ENCODE measurements at regions not wholly inside any gene's neighbourhood (a gene's known extent, or its start where the extent isn't known, plus 50 kb on each side); places are given as distances from the start of the nearest gene placed in this dataset.

DNA sequence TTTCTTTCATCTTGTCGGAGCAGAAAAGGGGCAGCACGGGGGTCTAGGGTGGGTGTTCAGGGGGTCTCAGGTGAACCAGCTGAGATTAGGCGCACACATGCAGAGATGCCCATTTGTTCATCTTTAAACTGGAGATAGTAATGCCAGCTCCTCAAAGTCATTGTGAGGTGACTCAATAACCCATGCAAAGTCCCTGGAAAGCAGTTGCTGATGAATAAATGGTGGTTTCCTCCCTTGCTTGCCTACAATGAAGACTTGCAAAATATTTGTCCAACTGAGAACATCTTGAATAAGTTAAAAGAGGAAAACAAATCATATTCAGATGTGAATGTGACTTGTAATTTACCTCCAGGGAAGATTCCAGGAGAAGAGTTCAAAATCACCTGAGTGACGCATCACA lies 206.9 kb downstream of the LY86 start:
- DNase-seq (ENCODE audit: extremely low read depth in 1 of 4, low spot score in 3 of 4), result no peak
- POLR2A ChIA-PET, result interaction anchor here (0.6 to 1.1 kb wide), 2 partner anchors 12 to 46 kb away, joined by 3 read pairs; no protein-coding TSS in a partner anchor
- CTCF ChIA-PET (ENCODE audit: low intra/inter-chr PET ratio), result no interaction called here
- WGBS (ENCODE audit: insufficient coverage, low coverage, missing lambda C conversion rate), result 47% methylated on average over 4 of the region's 4 CpGs
- intact Hi-C loops (cut with micrococcal nuclease), result no loop called here
- no peaks in the 10 kb centered on the region for H3K79me2 ChIP-seq (ENCODE audit: control insufficient read depth, insufficient read depth, low read length)
- FAIRE-seq, result no peak
- no TSS peak for BruUV-seq (replicated peaks)
- peaks cover 3% of the 10 kb centered on the region; the same call in 1 of the 2 replicates for H4K20me1 ChIP-seq (replicated peaks; ENCODE audit: control insufficient read depth, insufficient read depth, low read length)
- H3K9ac ChIP-seq (ENCODE audit: insufficient read depth in 1 of 2, low read depth in 2 of 2, low read length in 2 of 2), result no peak overlapping the region
- no peak overlapping the region for H3K4me3 ChIP-seq
- H3K4me2 ChIP-seq (ENCODE audit: insufficient read depth, low read length), result no peak overlapping the region
- no peak for ATAC-seq
- peaks cover 0 to 9% of the 10 kb centered on the region in 2 experiments; a peak in 3 of 5 replicates for H3K4me1 ChIP-seq (replicated peaks in 1 of 2; ENCODE audit: control insufficient read depth in 2 of 2, insufficient read depth in 2 of 2, low read length in 2 of 2)
- no peaks in the 10 kb centered on the region for H3K9me3 ChIP-seq (replicated peaks; ENCODE audit: control insufficient read depth, insufficient read depth, low read depth, low read length)
- no peaks in the 10 kb centered on the region for H3K27me3 ChIP-seq (ENCODE audit: control insufficient read depth in 2 of 2, insufficient read depth in 2 of 2, low read length in 2 of 2)
- no peak for TF ChIP-seq TEAD2 (tag; IDR thresholded peaks at IDR 0.05)
- TF ChIP-seq SMARCA4 (IDR thresholded peaks at IDR 0.05), result no peak
- no peak for TF ChIP-seq ZNF695 (CRISPR knock-in tag; IDR thresholded peaks at IDR 0.05)
- no peak for TF ChIP-seq BRD4 (IDR thresholded peaks at IDR 0.05)
- no peak for TF ChIP-seq ZSCAN29 (IDR thresholded peaks at IDR 0.05)
- no peak for TF ChIP-seq XRCC5 (IDR thresholded peaks at IDR 0.05; ENCODE audit: low read depth, low read length)
- TF ChIP-seq ZNF165 (CRISPR knock-in tag; IDR thresholded peaks at IDR 0.05; ENCODE audit: borderline replicate concordance), result no peak
- TF ChIP-seq CEBPB (tag; IDR thresholded peaks at IDR 0.05), result no peak
- TF ChIP-seq BCL6 (CRISPR knock-in tag; IDR thresholded peaks at IDR 0.05), result no peak
- TF ChIP-seq BRF1 (IDR thresholded peaks at IDR 0.05; ENCODE audit: borderline replicate concordance, extremely low read depth, insufficient read length), result no peak
- no peak for TF ChIP-seq KAT2B (IDR thresholded peaks at IDR 0.05; ENCODE audit: low read depth, low read length)
- no peak for TF ChIP-seq GTF2E2 (tag; IDR thresholded peaks at IDR 0.05)
- no peak for TF ChIP-seq TAF7 (tag; IDR thresholded peaks at IDR 0.05)
- TF ChIP-seq GABPB1 (CRISPR knock-in tag; IDR thresholded peaks at IDR 0.05), result no peak
- in situ Hi-C loops (cut with MboI), result no loop called here
- H3K27ac ChIP-seq (ENCODE audit: extremely low read depth, low read depth, low read length), result no peak overlapping the region
- H3K36me3 ChIP-seq (ENCODE audit: control insufficient read depth, insufficient read depth, low read length), result no peaks in the 10 kb centered on the region
- H2AFZ ChIP-seq (ENCODE audit: low read depth, low read length), result no peak overlapping the region
- no peaks in the 10 kb centered on the region for H3K9me1 ChIP-seq (ENCODE audit: control insufficient read depth, insufficient read depth, low read length)

Data from K562 (cell line).